ENCODE measurements at regions not wholly inside any gene's neighbourhood (a gene's known extent, or its start where the extent isn't known, plus 50 kb on each side); places are given as distances from the start of the nearest gene placed in this dataset.

- H4K20me1 ChIP-seq (ENCODE audit: control insufficient read depth, extremely low read depth, insufficient read depth, low read length): no peaks in the 10 kb centered on the region
- no peak overlapping the region for H3K9ac ChIP-seq (ENCODE audit: control insufficient read depth, extremely low read depth, insufficient read depth, low read length)
- no peak overlapping the region for H3K27ac ChIP-seq (ENCODE audit: control insufficient read depth, insufficient read depth, low read length)
- no peak overlapping the region for H3K4me2 ChIP-seq (ENCODE audit: control insufficient read depth, extremely low read depth, insufficient read depth, low read depth, low read length)
- TF ChIP-seq CTCF (optimal IDR thresholded peaks at IDR 0.05 in 1 of 3, IDR thresholded peaks at IDR 0.05 in 1 of 3, conservative IDR thresholded peaks at IDR 0.05 in 1 of 3; ENCODE audit: extremely low read depth in 1 of 3, insufficient read depth in 2 of 3, low read length in 3 of 3) (no peak), EZH2 (IDR thresholded peaks at IDR 0.05; ENCODE audit: low read length) (no peak)
- no peaks in the 10 kb centered on the region for H3K79me2 ChIP-seq (ENCODE audit: control insufficient read depth, insufficient read depth, low read length)
- H3K36me3 ChIP-seq (ENCODE audit: control insufficient read depth in 2 of 2, extremely low read depth in 1 of 2, insufficient read depth in 2 of 2, low read length in 2 of 2): no peaks in the 10 kb centered on the region
- peaks cover 33% of the 10 kb centered on the region for H3K27me3 ChIP-seq (ENCODE audit: control insufficient read depth, extremely low read depth, insufficient read depth, low read length)
- H3K4me1 ChIP-seq (ENCODE audit: control insufficient read depth, extremely low read depth, insufficient read depth, low read length): no peaks in the 10 kb centered on the region
- dilution Hi-C loops (cut with MboI; ENCODE audit: extremely low pct_ligation_motif_present, low sequenced_read_pairs): no loop called here
- H2AFZ ChIP-seq (ENCODE audit: control insufficient read depth, low read length): no peak overlapping the region
- no peaks in the 10 kb centered on the region for H3K9me1 ChIP-seq (ENCODE audit: control insufficient read depth, extremely low read depth, insufficient read depth, low read length)
- no peak overlapping the region for H3K4me3 ChIP-seq (ENCODE audit: control insufficient read depth in 2 of 3, extremely low read depth in 1 of 3, insufficient read depth in 2 of 3, low read depth in 1 of 3, low read length in 3 of 3)
- no peak for DNase-seq (ENCODE audit: low read depth, low spot score)
- FAIRE-seq: no peak
- H3K9me3 ChIP-seq (ENCODE audit: control insufficient read depth, low read depth, low read length): no peaks in the 10 kb centered on the region
Observed at GRCh38 chr3:10635446-10636076, 130.2 kb upstream of the ATP2B2 start.

- Histone ChIP-seq H3K9me1 (ENCODE audit: control insufficient read depth, extremely low read depth, insufficient read depth, low read length) (no peaks in the 10 kb centered on the region), H3K9me3 (ENCODE audit: control insufficient read depth, low read depth, low read length) (no peaks in the 10 kb centered on the region), H3K36me3 (ENCODE audit: control insufficient read depth in 2 of 2, extremely low read depth in 1 of 2, insufficient read depth in 2 of 2, low read length in 2 of 2) (no peaks in the 10 kb centered on the region), H3K79me2 (ENCODE audit: control insufficient read depth, insufficient read depth, low read length) (no peaks in the 10 kb centered on the region), H2AFZ (ENCODE audit: control insufficient read depth, low read length) (no peak overlapping the region), H3K4me1 (ENCODE audit: control insufficient read depth, extremely low read depth, insufficient read depth, low read length) (no peaks in the 10 kb centered on the region), H3K27ac (ENCODE audit: control insufficient read depth, insufficient read depth, low read length) (no peak overlapping the region), H3K9ac (ENCODE audit: control insufficient read depth, extremely low read depth, insufficient read depth, low read length) (no peak overlapping the region), H3K4me2 (ENCODE audit: control insufficient read depth, extremely low read depth, insufficient read depth, low read depth, low read length) (no peak overlapping the region), H3K27me3 (ENCODE audit: control insufficient read depth, extremely low read depth, insufficient read depth, low read length) (peaks cover 21% of the 10 kb centered on the region), H3K4me3 (ENCODE audit: control insufficient read depth in 2 of 3, extremely low read depth in 1 of 3, insufficient read depth in 2 of 3, low read depth in 1 of 3, low read length in 3 of 3) (no peak overlapping the region), H4K20me1 (ENCODE audit: control insufficient read depth, extremely low read depth, insufficient read depth, low read length) (no peaks in the 10 kb centered on the region)
- FAIRE-seq: no peak
- TF ChIP-seq EZH2 (IDR thresholded peaks at IDR 0.05; ENCODE audit: low read length) (no peak), CTCF (optimal IDR thresholded peaks at IDR 0.05 in 1 of 3, IDR thresholded peaks at IDR 0.05 in 1 of 3, conservative IDR thresholded peaks at IDR 0.05 in 1 of 3; ENCODE audit: extremely low read depth in 1 of 3, insufficient read depth in 2 of 3, low read length in 3 of 3) (no peak)
- dilution Hi-C loops (cut with MboI; ENCODE audit: extremely low pct_ligation_motif_present, low sequenced_read_pairs): no loop called here
- no peak for DNase-seq (ENCODE audit: low read depth, low spot score)
Observed at GRCh38 chr3:10637342-10637741, 132.0 kb upstream of the ATP2B2 start.

All from keratinocyte (primary cell).